IMR-90 (cell line): ENCODE measurements at regions not wholly inside any gene's neighbourhood (a gene's known extent, or its start where the extent isn't known, plus 50 kb on each side); places are given as distances from the start of the nearest gene placed in this dataset.

Experiments used
- ATAC-seq: fragments of 200-7000 bp; cut with Tn5 transposase; 2 replicates; pipeline ENCODE4 v1.9.1; 2020; ENCODE audit warnings: low read depth, mild to moderate bottlenecking, moderate library complexity
- BruUV-seq: library from RNA; stranded (reverse); fragments of 400-500 nt; replicated peaks from 2 replicates; lab custom pipeline; 2021; lab: Mats Ljungman, UMichigan
- CTCF ChIA-PET: fragments of 300-600 bp; formaldehyde crosslinking; extraction: SDS; loops from one replicate; lab custom pipeline; 2021; ENCODE audit warnings: antibody characterized with exemption; lab: Yijun Ruan, JAX
- POLR2A ChIA-PET: fragments of 300-600 bp; sonication (Branson Sonifier 250); formaldehyde crosslinking; loops from one replicate; lab custom pipeline; 2022; ENCODE audit warnings: antibody characterized with exemption; ENCODE audit not compliant: unreplicated experiment; lab: Charles Lee
- DNase-seq: peaks from one replicate; pipeline ENCODE4 v3.0.0; 2013
- H2AFZ ChIP-seq: replicated peaks from 2 replicates; pipeline ENCODE3; 2013; ENCODE audit warnings: low read length, mild to moderate bottlenecking; ENCODE audit not compliant: poor library complexity
- H2AK5ac ChIP-seq: 2 replicates; pipeline ENCODE4 v1.6.1; 2013; ENCODE audit warnings: low read depth, low read length, inconsistent platforms
- H2AK9ac ChIP-seq: replicated peaks from 2 replicates; pipeline ENCODE3; 2013; ENCODE audit warnings: mild to moderate bottlenecking, low read depth, low read length, moderate library complexity; ENCODE audit not compliant: poor library complexity
- H2BK120ac ChIP-seq: 2 replicates; pipeline ENCODE4 v1.6.1; 2013; ENCODE audit warnings: low read depth, low read length, inconsistent platforms
- H2BK15ac ChIP-seq: 3 replicates; pipeline ENCODE4 v1.6.1; 2013; ENCODE audit warnings: low read depth, low read length, inconsistent platforms
- H2BK20ac ChIP-seq: 2 replicates; pipeline ENCODE4 v1.6.1; 2013; ENCODE audit warnings: low read depth, mild to moderate bottlenecking, inconsistent platforms, low read length, moderate library complexity
- H2BK5ac ChIP-seq: 2 replicates; pipeline ENCODE4 v1.6.1; 2013; ENCODE audit warnings: mild to moderate bottlenecking, low read depth, low read length, inconsistent platforms; ENCODE audit not compliant: poor library complexity, severe bottlenecking
- H3K14ac ChIP-seq: replicated peaks from 2 replicates; pipeline ENCODE4 v1.6.1; 2013; ENCODE audit warnings: low read depth, low read length, inconsistent platforms
- H3K18ac ChIP-seq: 2 replicates; pipeline ENCODE4 v1.6.1; 2013; ENCODE audit warnings: low read depth, low read length, control low read depth
- H3K23ac ChIP-seq: 2 replicates; pipeline ENCODE4 v1.6.1; 2013; ENCODE audit warnings: low read depth, low read length, inconsistent platforms
- H3K27ac ChIP-seq: 2 replicates; pipeline ENCODE4 v1.5.1; 2013; ENCODE audit warnings: mild to moderate bottlenecking, control low read depth, low read length; ENCODE audit not compliant: insufficient read depth
- H3K27me3 ChIP-seq: 2 replicates; pipeline ENCODE4 v1.6.1; 2013; ENCODE audit warnings: low read length; ENCODE audit not compliant: control insufficient read depth, insufficient read depth
- H3K36me3 ChIP-seq: 2 replicates; pipeline ENCODE4 v1.6.1; 2013; ENCODE audit warnings: low read length, mixed read lengths; ENCODE audit not compliant: control insufficient read depth, insufficient read depth
- H3K4ac ChIP-seq: 2 replicates; pipeline ENCODE4 v1.6.1; 2013; ENCODE audit warnings: low read depth, low read length, inconsistent platforms
- H3K4me1 ChIP-seq: 2 replicates; pipeline ENCODE4 v1.6.1; 2013; ENCODE audit warnings: low read length, mixed read lengths; ENCODE audit not compliant: control insufficient read depth, insufficient read depth
- H3K4me2 ChIP-seq: 2 replicates; pipeline ENCODE4 v1.6.1; 2013; ENCODE audit warnings: low read depth, mild to moderate bottlenecking, control low read depth, low read length, moderate library complexity
- H3K4me3 ChIP-seq: 2 replicates; pipeline ENCODE4 v1.5.1; 2013; ENCODE audit warnings: low read depth, mild to moderate bottlenecking, control low read depth, low read length, moderate library complexity; ENCODE audit not compliant: insufficient read depth
- H3K56ac ChIP-seq: 2 replicates; pipeline ENCODE4 v1.6.1; 2013; ENCODE audit warnings: low read length, inconsistent platforms; ENCODE audit not compliant: insufficient read depth; ENCODE audit errors: extremely low read depth
- H3K79me1 ChIP-seq, 2 experiments: 2 replicates each; pipeline ENCODE4 v1.6.1; 2013; ENCODE audit warnings: low read length in 2 of 2, inconsistent platforms in 1 of 2, low read depth in 1 of 2
- H3K9ac ChIP-seq: 2 replicates; pipeline ENCODE4 v1.6.1; 2013; ENCODE audit warnings: low read depth, low read length, control low read depth
- H3K9me1 ChIP-seq: 2 replicates; pipeline ENCODE4 v1.6.1; 2013; ENCODE audit warnings: low read length, inconsistent platforms; ENCODE audit not compliant: insufficient read depth
- H3K9me3 ChIP-seq: 2 replicates; pipeline ENCODE4 v1.6.1; 2013; ENCODE audit warnings: low read length; ENCODE audit not compliant: control insufficient read depth, insufficient read depth
- H4K20me1 ChIP-seq: 2 replicates; pipeline ENCODE4 v1.6.1; 2013; ENCODE audit warnings: low read length, inconsistent platforms; ENCODE audit not compliant: insufficient read depth
- H4K5ac ChIP-seq: 2 replicates; pipeline ENCODE4 v1.6.1; 2013; ENCODE audit warnings: mild to moderate bottlenecking, low read depth, low read length, control low read depth
- H4K8ac ChIP-seq, 2 experiments: 2 replicates each; pipeline ENCODE4 v1.6.1; 2013; ENCODE audit warnings: low read depth in 2 of 2, low read length in 2 of 2, control low read depth in 1 of 2, inconsistent platforms in 1 of 2
- H4K91ac ChIP-seq: 2 replicates; pipeline ENCODE4 v1.6.1; 2013; ENCODE audit warnings: low read depth, low read length, inconsistent platforms; ENCODE audit not compliant: insufficient read depth
- CEBPB ChIP-seq: IDR thresholded peaks from 2 replicates; pipeline ENCODE4 v1.6.1; 2012; ENCODE audit warnings: low read depth, low read length, improper control_type of control experiment
- CHD1 ChIP-seq: IDR thresholded peaks from 2 replicates; pipeline ENCODE4 v1.6.1; 2012; ENCODE audit warnings: low read depth, low read length, improper control_type of control experiment
- MAFK ChIP-seq: IDR thresholded peaks from 2 replicates; pipeline ENCODE4 v1.6.1; 2012; ENCODE audit warnings: low read depth, low read length, improper control_type of control experiment
- MXI1 ChIP-seq: IDR thresholded peaks from 2 replicates; pipeline ENCODE4 v1.6.1; 2012; ENCODE audit warnings: low read depth, mild to moderate bottlenecking, low read length, moderate library complexity, borderline replicate concordance
- NFE2L2 ChIP-seq: fragments of 150-350 bp; IDR thresholded peaks from 2 replicates; pipeline ENCODE4 v1.6.1; 2016; ENCODE audit warnings: low read depth, mild to moderate bottlenecking, low read length
- POLR2A ChIP-seq: IDR thresholded peaks from 2 replicates; pipeline ENCODE4 v1.6.1; 2012; ENCODE audit warnings: mild to moderate bottlenecking, low read depth, low read length
- RAD21 ChIP-seq: IDR thresholded peaks from 2 replicates; pipeline ENCODE4 v1.6.1; 2012; ENCODE audit warnings: low read length, improper control_type of control experiment
- RCOR1 ChIP-seq: IDR thresholded peaks from 2 replicates; pipeline ENCODE4 v1.6.1; 2012; ENCODE audit warnings: mild to moderate bottlenecking, low read length, improper control_type of control experiment; ENCODE audit not compliant: insufficient replicate concordance
- SMC3 ChIP-seq: fragments of 150-350 bp; IDR thresholded peaks from 2 replicates; pipeline ENCODE4 v1.6.1; 2016; ENCODE audit warnings: low read depth, mild to moderate bottlenecking, antibody characterized with exemption, low read length, moderate library complexity
- WGBS, 2 experiments: methylation state at CpG; one replicate each; pipeline versions ENCODE4 v1.1.5 to v1.1.7; 2013; ENCODE audit warnings: missing lambda C conversion rate in 2 of 2; ENCODE audit not compliant: insufficient read length in 1 of 2; ENCODE audit errors: extremely low coverage in 2 of 2; 5-methylcytosine and 5-hydroxymethylcytosine counted together
- dilution Hi-C: fragments of 300-500 bp; cut with HindIII; formaldehyde crosslinking; loops from one replicate; pipeline ENCODE4 v1.14.3; 2018; ENCODE audit warnings: low sequenced_read_pairs; ENCODE audit not compliant: unreplicated experiment
- in situ Hi-C: fragments of 300-500 bp; cut with MboI; formaldehyde crosslinking; loops from 3 replicates; pipeline ENCODE4 v1.14.3; 2019; ENCODE audit warnings: low sequenced_read_pairs, inconsistent platforms, mixed read lengths
- intact Hi-C: fragments of 100-400 bp; cut with micrococcal nuclease; formaldehyde crosslinking; loops from 2 replicates; pipeline ENCODE4 v1.10.0; 2022
- TF ChIP-seq, protein P1 (sequence below): fragments of 150-350 bp; IDR thresholded peaks from 2 replicates; pipeline ENCODE4 v1.6.1; 2016; ENCODE audit warnings: low read depth, mild to moderate bottlenecking, low read length, moderate library complexity, borderline replicate concordance
- TF ChIP-seq, protein P2 (sequence below): conservative IDR thresholded peaks from 2 replicates; pipeline ENCODE4 v1.5.1; 2012; ENCODE audit warnings: mild to moderate bottlenecking, low read depth, low read length, improper control_type of control experiment

DNA sequence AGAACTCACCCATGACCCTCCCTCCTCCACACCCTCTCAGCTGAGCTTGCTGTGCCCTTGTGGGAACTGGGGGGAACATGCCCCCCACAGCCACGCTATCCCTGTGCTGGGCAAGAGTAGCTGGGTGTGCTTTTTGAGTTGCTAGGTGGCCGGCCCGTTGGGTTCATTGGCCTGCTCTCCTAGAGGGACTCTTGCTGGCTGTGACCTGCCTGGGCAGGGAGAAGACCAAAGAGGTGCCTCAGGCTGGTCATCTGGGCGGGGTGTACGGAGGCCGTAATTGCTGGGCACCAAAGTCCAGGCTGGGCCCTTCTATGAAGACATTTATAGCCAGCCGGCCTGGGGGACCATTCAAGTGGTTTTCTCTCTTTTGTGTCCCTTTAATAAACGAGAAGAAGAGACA is 138.3 kb upstream of the ZBTB40 start:
- DNase-seq = no peak
- Histone ChIP-seq H3K4me3 (no peak overlapping the region), H3K9me1 (no peaks in the 10 kb centered on the region), H3K27me3 (peaks cover 35% of the 10 kb centered on the region), H2AK5ac (no peak overlapping the region), H2AK9ac (no peak overlapping the region), H4K91ac (no peak overlapping the region), H3K36me3 (no peaks in the 10 kb centered on the region), H3K4me2 (no peak overlapping the region), H3K14ac (no peak overlapping the region), H3K9me3 (no peaks in the 10 kb centered on the region), H2BK5ac (no peak overlapping the region), H2AFZ (no peak overlapping the region), H2BK20ac (no peak overlapping the region), H3K56ac (no peak overlapping the region), H3K4me1 (no peaks in the 10 kb centered on the region), H3K9ac (no peak overlapping the region), H4K5ac (no peak overlapping the region), H2BK120ac (no peak overlapping the region), H2BK15ac (no peak overlapping the region), H3K27ac (no peak overlapping the region), H3K4ac (no peak overlapping the region), H3K18ac (no peak overlapping the region), H3K23ac (no peak overlapping the region), H4K8ac (no peak overlapping the region), H4K20me1 (no peaks in the 10 kb centered on the region), H3K79me1 (no peaks in the 10 kb centered on the region)
- no TSS peak for BruUV-seq
- TF ChIP-seq MAFK (no peak), SMC3 (no peak), MXI1 (no peak), NFE2L2 (no peak), CEBPB (no peak), CHD1 (no peak), POLR2A (no peak), RAD21 (no peak), RCOR1 (no peak)
- TF ChIP-seq, protein P1, sequence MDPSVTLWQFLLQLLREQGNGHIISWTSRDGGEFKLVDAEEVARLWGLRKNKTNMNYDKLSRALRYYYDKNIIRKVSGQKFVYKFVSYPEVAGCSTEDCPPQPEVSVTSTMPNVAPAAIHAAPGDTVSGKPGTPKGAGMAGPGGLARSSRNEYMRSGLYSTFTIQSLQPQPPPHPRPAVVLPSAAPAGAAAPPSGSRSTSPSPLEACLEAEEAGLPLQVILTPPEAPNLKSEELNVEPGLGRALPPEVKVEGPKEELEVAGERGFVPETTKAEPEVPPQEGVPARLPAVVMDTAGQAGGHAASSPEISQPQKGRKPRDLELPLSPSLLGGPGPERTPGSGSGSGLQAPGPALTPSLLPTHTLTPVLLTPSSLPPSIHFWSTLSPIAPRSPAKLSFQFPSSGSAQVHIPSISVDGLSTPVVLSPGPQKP = no peak
- TF ChIP-seq, protein P2, sequence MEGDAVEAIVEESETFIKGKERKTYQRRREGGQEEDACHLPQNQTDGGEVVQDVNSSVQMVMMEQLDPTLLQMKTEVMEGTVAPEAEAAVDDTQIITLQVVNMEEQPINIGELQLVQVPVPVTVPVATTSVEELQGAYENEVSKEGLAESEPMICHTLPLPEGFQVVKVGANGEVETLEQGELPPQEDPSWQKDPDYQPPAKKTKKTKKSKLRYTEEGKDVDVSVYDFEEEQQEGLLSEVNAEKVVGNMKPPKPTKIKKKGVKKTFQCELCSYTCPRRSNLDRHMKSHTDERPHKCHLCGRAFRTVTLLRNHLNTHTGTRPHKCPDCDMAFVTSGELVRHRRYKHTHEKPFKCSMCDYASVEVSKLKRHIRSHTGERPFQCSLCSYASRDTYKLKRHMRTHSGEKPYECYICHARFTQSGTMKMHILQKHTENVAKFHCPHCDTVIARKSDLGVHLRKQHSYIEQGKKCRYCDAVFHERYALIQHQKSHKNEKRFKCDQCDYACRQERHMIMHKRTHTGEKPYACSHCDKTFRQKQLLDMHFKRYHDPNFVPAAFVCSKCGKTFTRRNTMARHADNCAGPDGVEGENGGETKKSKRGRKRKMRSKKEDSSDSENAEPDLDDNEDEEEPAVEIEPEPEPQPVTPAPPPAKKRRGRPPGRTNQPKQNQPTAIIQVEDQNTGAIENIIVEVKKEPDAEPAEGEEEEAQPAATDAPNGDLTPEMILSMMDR = no peak
- in situ Hi-C loops = no loop called here
- ChIA-PET POLR2A (no interaction called here), CTCF (no interaction called here)
- dilution Hi-C loops = no loop called here
- ATAC-seq = no peak
- 63% methylated on average over 6 of the region's 8 CpGs; no CpG with 5 or more reads in 1 of the 2 experiments for WGBS, 2 experiments
- intact Hi-C loops = no loop called here
